ENCODE measurements at regions not wholly inside any gene's neighbourhood (a gene's known extent, or its start where the extent isn't known, plus 50 kb on each side); places are given as distances from the start of the nearest gene placed in this dataset.

DNA sequence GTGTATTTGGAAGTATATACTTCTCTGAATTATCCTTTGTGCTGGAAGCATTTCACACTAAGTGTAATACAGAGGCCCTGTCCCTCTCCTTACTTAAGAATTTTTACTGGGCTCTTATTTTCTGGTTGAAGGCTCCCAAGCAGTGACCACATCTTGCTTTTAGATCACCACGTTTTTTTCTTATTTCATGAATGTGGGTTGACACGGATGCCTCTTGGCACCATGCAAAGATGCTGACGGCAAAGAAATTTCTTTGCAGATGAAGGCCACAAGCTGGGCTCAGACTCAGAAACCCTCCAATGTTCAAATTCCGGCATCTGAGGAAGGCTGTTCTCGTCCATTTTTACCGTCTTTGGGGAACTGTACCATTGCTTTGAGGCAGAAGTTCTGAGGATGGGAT is 168.5 kb downstream of the HMHB1 start:
- TF ChIP-seq ZNF830 (tag by site-specific recombination; IDR thresholded peaks at IDR 0.05; ENCODE audit: low read depth) = no peak
- TF ChIP-seq ZNF792 (tag by site-specific recombination; IDR thresholded peaks at IDR 0.05) = no peak
- TF ChIP-seq ZNF146 (tag by site-specific recombination; IDR thresholded peaks at IDR 0.05) = no peak
- no peak for TF ChIP-seq ZNF248 (tag by site-specific recombination; IDR thresholded peaks at IDR 0.05)
- TF ChIP-seq ZNF433 (tag by site-specific recombination; IDR thresholded peaks at IDR 0.05; ENCODE audit: low read depth) = no peak
- TF ChIP-seq, protein P1, sequence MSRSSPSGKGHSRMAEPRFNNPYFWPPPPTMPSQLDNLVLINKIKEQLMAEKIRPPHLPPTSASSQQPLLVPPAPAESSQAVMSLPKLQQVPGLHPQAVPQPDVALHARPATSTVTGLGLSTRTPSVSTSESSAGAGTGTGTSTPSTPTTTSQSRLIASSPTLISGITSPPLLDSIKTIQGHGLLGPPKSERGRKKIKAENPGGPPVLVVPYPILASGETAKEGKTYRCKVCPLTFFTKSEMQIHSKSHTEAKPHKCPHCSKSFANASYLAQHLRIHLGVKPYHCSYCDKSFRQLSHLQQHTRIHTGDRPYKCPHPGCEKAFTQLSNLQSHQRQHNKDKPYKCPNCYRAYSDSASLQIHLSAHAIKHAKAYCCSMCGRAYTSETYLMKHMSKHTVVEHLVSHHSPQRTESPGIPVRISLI (tag by site-specific recombination; IDR thresholded peaks at IDR 0.05) = no peak
- TF ChIP-seq, protein P2, sequence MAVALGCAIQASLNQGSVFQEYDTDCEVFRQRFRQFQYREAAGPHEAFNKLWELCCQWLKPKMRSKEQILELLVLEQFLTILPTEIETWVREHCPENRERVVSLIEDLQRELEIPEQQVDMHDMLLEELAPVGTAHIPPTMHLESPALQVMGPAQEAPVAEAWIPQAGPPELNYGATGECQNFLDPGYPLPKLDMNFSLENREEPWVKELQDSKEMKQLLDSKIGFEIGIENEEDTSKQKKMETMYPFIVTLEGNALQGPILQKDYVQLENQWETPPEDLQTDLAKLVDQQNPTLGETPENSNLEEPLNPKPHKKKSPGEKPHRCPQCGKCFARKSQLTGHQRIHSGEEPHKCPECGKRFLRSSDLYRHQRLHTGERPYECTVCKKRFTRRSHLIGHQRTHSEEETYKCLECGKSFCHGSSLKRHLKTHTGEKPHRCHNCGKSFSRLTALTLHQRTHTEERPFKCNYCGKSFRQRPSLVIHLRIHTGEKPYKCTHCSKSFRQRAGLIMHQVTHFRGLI (tag by site-specific recombination; IDR thresholded peaks at IDR 0.05) = no peak
